NCI-H146 (cell line): ENCODE measurements at regions not wholly inside any gene's neighbourhood (a gene's known extent, or its start where the extent isn't known, plus 50 kb on each side); places are given as distances from the start of the nearest gene placed in this dataset.
"Not testable (repeated sequence)": the region's sequence is repeated elsewhere in the genome, so short reads cannot be mapped to it uniquely, and the experiment has no call there.

Experiments used
- DNase-seq: peaks from one replicate; lab custom pipeline; 2025; lab: John Stamatoyannopoulos, UW

DNA sequence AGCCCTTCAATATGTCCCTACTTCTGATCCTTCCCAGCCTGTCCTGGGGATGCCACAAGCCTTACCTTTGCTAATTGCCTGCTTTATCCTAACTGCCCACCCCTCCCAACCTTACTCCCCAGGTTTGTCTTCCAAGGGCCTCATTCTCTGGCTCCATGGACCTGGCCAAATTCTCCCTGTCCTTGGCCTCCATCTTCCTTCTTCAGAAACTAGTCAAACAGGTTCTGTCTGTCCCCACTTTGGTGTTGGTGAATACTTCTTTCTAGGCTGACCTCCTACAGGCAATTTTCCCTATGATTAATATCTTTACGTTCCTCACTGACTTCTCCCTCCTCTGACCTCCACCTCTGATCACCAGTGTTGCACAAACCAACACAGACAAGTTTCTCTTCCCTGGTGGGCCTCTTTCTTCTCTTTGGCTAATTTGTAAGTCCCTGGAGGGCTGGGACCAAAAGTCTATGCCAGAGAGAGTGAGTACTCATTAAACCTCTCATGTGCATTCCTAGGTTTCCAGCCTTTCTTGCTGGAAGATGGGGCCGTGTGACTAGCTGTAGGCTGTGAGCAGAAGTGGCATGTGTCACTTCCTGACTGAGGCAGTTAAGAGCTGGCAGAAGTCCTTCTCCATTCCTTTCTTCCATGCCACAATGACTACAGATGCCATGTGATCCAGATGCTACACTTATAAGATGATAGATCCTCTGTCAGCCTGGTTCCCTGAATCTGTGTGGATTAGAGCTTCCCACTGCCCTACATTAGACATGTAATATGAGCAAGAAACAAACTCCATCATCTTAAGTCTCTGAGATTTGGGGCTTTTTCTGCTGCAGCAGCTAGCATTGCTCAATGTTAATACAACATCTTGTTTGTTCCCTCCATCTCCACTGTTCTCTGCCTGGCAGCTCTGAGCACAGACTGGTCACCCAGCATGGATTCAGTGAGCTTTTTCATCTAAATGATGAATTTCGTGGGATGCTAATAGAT, 382.7 kb downstream of the RPS24 start:
- no peak for DNase-seq

DNA sequence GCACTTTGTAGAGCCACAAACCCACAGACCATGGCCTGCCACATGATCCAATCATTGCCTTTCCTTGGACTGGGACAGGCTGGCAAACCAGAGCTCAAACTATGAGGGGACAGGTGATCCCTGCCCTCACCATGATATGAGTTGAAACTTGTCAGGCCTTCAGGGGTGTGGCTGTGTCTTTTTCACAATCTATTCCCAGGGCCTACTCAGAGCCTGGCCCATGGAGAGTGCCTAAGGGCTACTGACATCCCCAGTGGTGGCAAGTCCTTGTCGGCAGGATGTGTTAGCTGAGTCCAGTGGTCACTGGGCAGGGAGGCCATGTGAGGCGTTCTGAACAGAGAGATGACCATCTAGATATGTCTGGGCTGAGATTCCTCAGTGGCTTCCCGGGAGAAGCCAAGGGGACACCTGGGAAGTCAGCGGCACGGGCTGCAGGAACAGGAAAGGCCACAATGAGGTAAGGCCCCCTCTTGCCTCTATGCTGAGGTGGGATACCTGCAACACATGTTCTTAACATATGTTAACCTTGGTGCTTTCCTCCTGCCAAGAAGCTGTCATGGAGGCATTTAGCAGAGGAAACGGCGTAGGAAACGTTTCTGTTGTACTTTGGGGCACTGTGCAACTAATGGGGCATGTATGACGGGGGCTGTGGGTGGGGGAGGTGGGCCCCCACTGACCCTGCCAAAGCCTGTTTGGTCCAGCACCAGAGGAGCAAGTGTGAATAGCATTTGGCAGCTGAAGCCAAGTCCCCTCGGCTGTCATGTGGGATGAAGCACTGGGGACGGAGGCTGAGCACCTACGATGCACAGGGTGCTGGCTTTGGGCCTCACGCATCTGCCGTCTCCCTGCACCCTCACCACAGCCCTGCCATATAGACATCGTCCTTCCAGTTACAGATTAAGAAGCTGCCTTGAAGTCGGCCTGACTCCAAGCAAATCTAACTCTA, 384.0 kb downstream of the RPS24 start:
- DNase-seq, result no peak

- no peak for DNase-seq
These were observed 386.0 kb downstream of the RPS24 start for GRCh38 chr10:78419481-78420265.

- DNase-seq, result no peak
These were observed 387.5 kb downstream of the RPS24 start for GRCh38 chr10:78420946-78421735.

- not testable (repeated sequence) for DNase-seq
These were observed 390.4 kb downstream of the RPS24 start for GRCh38 chr10:78424050-78424449.

- DNase-seq, result no peak
These were observed 391.1 kb downstream of the RPS24 start for GRCh38 chr10:78424723-78425122.

GRCh38 chr10:78426181-78426580, 392.5 kb downstream of the RPS24 start:
- no peak for DNase-seq

- no peak for DNase-seq
These were observed 393.9 kb downstream of the RPS24 start for GRCh38 chr10:78427497-78428031.

- DNase-seq, result no peak
These were observed 394.9 kb downstream of the RPS24 start for GRCh38 chr10:78428579-78428978.

DNA sequence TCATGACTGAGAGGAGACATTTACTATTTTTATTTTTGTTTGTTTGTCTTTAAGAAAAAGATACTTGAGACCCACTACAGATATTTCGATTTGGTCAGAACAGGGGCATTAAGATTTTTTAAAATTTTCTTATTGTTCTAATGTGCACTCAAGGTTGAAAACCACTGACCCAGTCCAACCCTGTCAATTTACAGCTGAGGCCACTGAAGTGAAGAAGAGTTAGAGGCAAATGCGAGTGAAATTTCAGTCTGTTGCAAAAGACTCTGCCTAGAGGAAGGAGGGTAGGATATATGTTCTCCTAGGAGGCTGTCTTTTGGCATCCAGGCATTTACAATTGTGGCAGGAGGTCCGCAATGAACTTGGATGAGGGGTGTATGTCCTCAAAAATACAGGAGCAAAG, 396.3 kb downstream of the RPS24 start:
- no peak for DNase-seq

DNA sequence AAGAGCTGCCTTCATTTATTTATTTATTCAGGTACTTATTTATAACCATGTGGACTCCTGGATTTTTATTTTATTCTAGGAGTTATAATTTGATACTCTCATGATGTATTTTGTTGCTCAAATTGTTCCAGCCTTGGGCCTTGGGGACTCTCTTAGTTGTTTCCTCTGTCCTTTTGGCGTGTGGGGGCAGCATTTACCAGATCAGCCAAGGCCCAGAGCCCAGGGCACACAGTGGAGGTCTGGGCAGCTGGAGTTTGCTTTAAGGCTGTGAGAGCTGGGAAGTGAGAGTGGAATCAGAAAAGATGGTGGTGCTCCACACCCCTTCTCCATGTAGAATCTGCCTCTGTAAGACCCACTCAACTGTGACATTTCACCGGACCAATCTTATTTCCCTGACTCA, 398.9 kb downstream of the RPS24 start:
- DNase-seq, result peak; percentile 10

GRCh38 chr10:78433076-78433595, 399.5 kb downstream of the RPS24 start:
- DNase-seq, result no peak

GRCh38 chr10:78433766-78434535, 400.3 kb downstream of the RPS24 start:
- DNase-seq, result peak; percentile 19

DNA sequence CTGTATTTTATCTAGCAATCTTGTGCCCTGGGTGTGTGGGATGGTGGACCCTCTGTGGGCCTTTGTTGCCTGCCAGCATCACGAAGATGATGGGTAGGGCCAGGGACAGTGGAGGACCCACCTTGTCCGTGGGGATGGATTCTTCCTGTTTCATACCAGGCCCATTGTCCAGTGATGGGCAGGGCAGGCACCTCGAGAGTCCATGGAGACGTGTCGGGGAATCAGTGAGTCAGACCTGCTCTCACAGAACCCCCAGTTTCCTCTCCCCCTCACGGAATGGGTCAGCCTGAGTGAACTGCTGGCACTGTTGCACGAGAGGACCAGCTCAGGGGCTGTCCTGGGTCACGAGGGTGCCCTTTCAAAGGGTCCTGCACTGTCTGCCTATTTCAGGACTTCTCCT, 401.2 kb downstream of the RPS24 start:
- DNase-seq, result no peak

DNA sequence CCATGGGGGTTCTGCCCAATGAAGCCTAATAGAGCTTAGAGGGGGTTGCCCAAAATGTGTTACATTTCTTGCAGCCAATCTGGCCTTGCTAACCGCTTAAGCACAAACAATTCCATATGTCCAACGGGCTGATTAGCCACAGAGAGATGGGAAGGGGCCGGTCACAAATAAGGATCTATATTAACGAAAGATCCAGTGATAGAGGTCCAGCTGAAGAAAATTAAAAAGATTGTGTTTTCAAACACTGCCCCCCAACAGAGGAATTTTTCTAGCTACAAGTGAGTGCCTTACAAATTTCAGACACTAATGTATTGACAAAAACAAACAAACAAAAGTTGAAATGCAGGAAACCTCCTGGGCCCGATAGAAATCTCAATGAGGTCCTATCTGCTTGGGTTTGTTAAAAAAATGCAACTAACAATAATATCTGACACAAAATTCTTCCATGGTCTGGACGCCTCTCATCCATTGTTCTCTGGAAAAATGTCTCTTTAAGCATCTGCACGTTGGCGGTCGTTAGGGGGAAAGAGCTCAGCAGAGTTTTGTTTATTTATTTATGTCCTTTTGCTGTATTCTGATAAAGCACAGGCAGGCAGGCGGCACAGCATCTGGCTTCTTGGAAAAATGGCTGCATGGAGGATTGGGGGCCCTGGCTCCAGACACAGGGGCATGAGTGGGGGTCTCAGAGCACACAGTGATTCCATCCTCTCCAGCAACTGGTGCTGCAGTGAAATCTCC, 402.0 kb downstream of the RPS24 start:
- DNase-seq, result no peak

GRCh38 chr10:78436222-78436573, 402.5 kb downstream of the RPS24 start:
- DNase-seq, result no peak

GRCh38 chr10:78436706-78437406, 403.2 kb downstream of the RPS24 start:
- no peak for DNase-seq

GRCh38 chr10:78437407-78437768, 403.7 kb downstream of the RPS24 start:
- no peak for DNase-seq
